Neuronal stem cell (in vitro differentiated cells): ENCODE measurements at regions not wholly inside any gene's neighbourhood (a gene's known extent, or its start where the extent isn't known, plus 50 kb on each side); places are given as distances from the start of the nearest gene placed in this dataset.

ENCODE experiments used
- DNase-seq: peaks from one replicate; pipeline ENCODE4 v3.0.0-alpha.2; 2013; ENCODE audit warnings: low spot score
- H2AFZ ChIP-seq: one replicate; pipeline ENCODE4 v1.6.1; 2013; ENCODE audit warnings: mild to moderate bottlenecking, low read length, inconsistent platforms
- H2AK5ac ChIP-seq: 2 replicates; pipeline ENCODE4 v1.6.1; 2013; ENCODE audit warnings: low read depth, mild to moderate bottlenecking, inconsistent platforms, low read length, moderate library complexity, mixed read lengths
- H2BK120ac ChIP-seq: 2 replicates; pipeline ENCODE4 v1.6.1; 2013; ENCODE audit warnings: low read depth, mild to moderate bottlenecking, inconsistent platforms, low read length, moderate library complexity, mixed read lengths
- H2BK12ac ChIP-seq: one replicate; pipeline ENCODE4 v1.6.1; 2013; ENCODE audit warnings: low read length, inconsistent platforms
- H2BK15ac ChIP-seq: 2 replicates; pipeline ENCODE4 v1.6.1; 2013; ENCODE audit warnings: mild to moderate bottlenecking, low read length, inconsistent platforms, mixed read lengths
- H2BK5ac ChIP-seq: one replicate; pipeline ENCODE4 v1.6.1; 2013; ENCODE audit warnings: inconsistent platforms, mild to moderate bottlenecking, low read length, moderate library complexity
- H3K14ac ChIP-seq: one replicate; pipeline ENCODE4 v1.6.1; 2013; ENCODE audit warnings: low read length, inconsistent platforms
- H3K18ac ChIP-seq: 2 replicates; pipeline ENCODE4 v1.6.1; 2013; ENCODE audit warnings: low read length, inconsistent platforms
- H3K23ac ChIP-seq: 2 replicates; pipeline ENCODE4 v1.6.1; 2013; ENCODE audit warnings: low read depth, mild to moderate bottlenecking, mixed read lengths, low read length, inconsistent platforms; ENCODE audit not compliant: poor library complexity
- H3K27ac ChIP-seq: replicated peaks from 3 replicates; pipeline ENCODE4 v1.5.1; 2013; ENCODE audit warnings: low read length, inconsistent platforms
- H3K27me3 ChIP-seq, 3 experiments: 2 replicates each; pipeline ENCODE4 v1.6.1; 2013; ENCODE audit warnings: low read length in 3 of 3, mild to moderate bottlenecking in 2 of 3, inconsistent platforms in 1 of 3, low read depth in 1 of 3, mixed read lengths in 1 of 3, moderate library complexity in 1 of 3; ENCODE audit not compliant: control insufficient read depth in 3 of 3, insufficient read depth in 3 of 3
- H3K36me3 ChIP-seq, 2 donors: replicated peaks in 1 of 2; 2 replicates each; pipeline ENCODE4 v1.6.1; 2013; ENCODE audit warnings: low read length in 2 of 2; ENCODE audit not compliant: control insufficient read depth in 2 of 2, insufficient read depth in 2 of 2
- H3K4ac ChIP-seq: 2 replicates; pipeline ENCODE4 v1.6.1; 2013; ENCODE audit warnings: inconsistent platforms, mild to moderate bottlenecking, low read length, moderate library complexity
- H3K4me1 ChIP-seq, 2 donors: 1 replicate in 1 of 2; 2 replicates in 1 of 2; pipeline ENCODE4 v1.6.1; 2013; ENCODE audit warnings: low read length in 2 of 2, low read depth in 1 of 2; ENCODE audit not compliant: control insufficient read depth in 2 of 2, insufficient read depth in 1 of 2
- H3K4me2 ChIP-seq: one replicate; pipeline ENCODE4 v1.6.1; 2013; ENCODE audit warnings: mild to moderate bottlenecking, low read length, inconsistent platforms; ENCODE audit not compliant: insufficient read depth, poor library complexity, severe bottlenecking
- H3K4me3 ChIP-seq, 2 donors: 2 replicates each; pipeline ENCODE4 v1.5.1; 2013; ENCODE audit warnings: low read length in 2 of 2, mild to moderate bottlenecking in 2 of 2, inconsistent platforms in 1 of 2, moderate library complexity in 1 of 2
- H3K79me1 ChIP-seq: one replicate; pipeline ENCODE4 v1.6.1; 2013; ENCODE audit warnings: low read depth, mild to moderate bottlenecking, inconsistent platforms, low read length, moderate library complexity
- H3K9ac ChIP-seq: one replicate; pipeline ENCODE4 v1.6.1; 2013; ENCODE audit warnings: mild to moderate bottlenecking, low read depth, low read length, inconsistent platforms; ENCODE audit not compliant: poor library complexity
- H3K9me3 ChIP-seq, 2 donors: replicated peaks in 1 of 2; 2 replicates each; pipeline versions ENCODE3 to v1.6.1; 2013; ENCODE audit warnings: low read length in 2 of 2, mild to moderate bottlenecking in 2 of 2, inconsistent platforms in 1 of 2, low read depth in 1 of 2, mixed read lengths in 1 of 2, moderate library complexity in 1 of 2; ENCODE audit not compliant: control insufficient read depth in 2 of 2, insufficient read depth in 1 of 2
- H4K8ac ChIP-seq: one replicate; pipeline ENCODE4 v1.6.1; 2013; ENCODE audit warnings: low read depth, mild to moderate bottlenecking, inconsistent platforms, low read length, moderate library complexity
- H4K91ac ChIP-seq: one replicate; pipeline ENCODE4 v1.6.1; 2013; ENCODE audit warnings: low read length, low read depth, mild to moderate bottlenecking, inconsistent platforms; ENCODE audit not compliant: poor library complexity
- WGBS, 2 donors: extraction: QIAGEN DNeasy Blood & Tissue Kit; methylation state at CpG; one replicate each; pipeline ENCODE4 v1.1.7; 2013; ENCODE audit warnings: missing lambda C conversion rate in 2 of 2, mixed read lengths in 1 of 2; ENCODE audit not compliant: insufficient read length in 2 of 2, insufficient replicate concordance in 1 of 2; ENCODE audit errors: extremely low coverage in 2 of 2; 5-methylcytosine and 5-hydroxymethylcytosine counted together

DNA sequence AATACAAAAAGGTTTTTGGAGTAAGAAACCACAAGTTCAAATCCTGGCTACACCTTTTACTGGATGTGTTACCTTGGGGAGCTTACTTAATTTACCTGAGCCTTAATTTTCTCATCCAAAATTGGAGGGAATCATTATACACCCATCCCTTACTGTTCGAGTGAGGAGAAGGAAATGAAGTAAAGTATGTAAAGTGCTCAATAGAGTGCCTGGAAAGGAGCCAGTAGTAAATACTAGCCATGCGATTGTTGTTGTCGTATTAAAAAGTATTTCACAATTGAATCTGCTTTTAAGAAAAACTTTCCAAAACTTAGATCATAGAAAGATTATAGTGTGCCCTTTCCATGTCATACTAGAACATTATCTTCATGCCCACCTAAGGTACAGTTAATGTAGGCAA lies 124.5 kb downstream of the ATXN3L start:
- Histone ChIP-seq H3K9ac (no peak overlapping the region), H3K27me3 (no peaks in the 10 kb centered on the region), H2BK12ac (no peak overlapping the region), H4K8ac (no peak overlapping the region), H2BK15ac (no peak overlapping the region), H4K91ac (no peak overlapping the region), H2BK5ac (no peak overlapping the region), H3K18ac (no peak overlapping the region), H3K79me1 (no peaks in the 10 kb centered on the region), H3K4ac (no peak overlapping the region), H3K9me3 (no peaks in the 10 kb centered on the region), H3K23ac (no peak overlapping the region), H2AFZ (no peak overlapping the region), H2BK120ac (no peak overlapping the region), H3K27ac (no peak overlapping the region), H3K4me2 (no peak overlapping the region), H3K14ac (no peak overlapping the region), H3K4me3 (no peak overlapping the region), H3K36me3 (no peaks in the 10 kb centered on the region), H2AK5ac (no peak overlapping the region), H3K4me1 (peaks cover 0 to 6% of the 10 kb centered on the region in 2 donors)
- WGBS, 2 donors = no CpG with 5 or more reads among the region's 3 CpGs
- no peak for DNase-seq

- Histone ChIP-seq H3K4me3 (no peak overlapping the region), H3K27ac (no peak overlapping the region), H2BK15ac (no peak overlapping the region), H2BK12ac (no peak overlapping the region), H3K4me1 (peaks cover 0 to 6% of the 10 kb centered on the region in 2 donors), H2BK5ac (no peak overlapping the region), H2AK5ac (no peak overlapping the region), H3K27me3 (no peaks in the 10 kb centered on the region), H3K4me2 (no peak overlapping the region), H3K14ac (no peak overlapping the region), H2AFZ (no peak overlapping the region), H4K8ac (no peak overlapping the region), H3K79me1 (no peaks in the 10 kb centered on the region), H3K23ac (no peak overlapping the region), H4K91ac (no peak overlapping the region), H2BK120ac (no peak overlapping the region), H3K9me3 (no peaks in the 10 kb centered on the region), H3K36me3 (no peaks in the 10 kb centered on the region), H3K18ac (no peak overlapping the region), H3K4ac (no peak overlapping the region), H3K9ac (no peak overlapping the region)
- WGBS, 2 donors = no CpG with 5 or more reads among the region's 4 CpGs
- no peak for DNase-seq
Measured at GRCh38 chrX:13194291-13195103, 125.4 kb downstream of the ATXN3L start.

GRCh38 chrX:13190051-13190450 lies 129.8 kb downstream of the ATXN3L start:
- no peak overlapping the region for H4K8ac ChIP-seq
- no peaks in the 10 kb centered on the region for H3K9me3 ChIP-seq
- no peak for DNase-seq
- H2BK15ac ChIP-seq = no peak overlapping the region
- H3K36me3 ChIP-seq = no peaks in the 10 kb centered on the region
- H3K14ac ChIP-seq = no peak overlapping the region
- H3K9ac ChIP-seq = no peak overlapping the region
- H2BK120ac ChIP-seq = no peak overlapping the region
- H3K79me1 ChIP-seq = no peaks in the 10 kb centered on the region
- no peak overlapping the region for H3K4me3 ChIP-seq
- H3K27ac ChIP-seq = no peak overlapping the region
- no CpG with 5 or more reads among the region's 3 CpGs for WGBS, 2 donors
- no peak overlapping the region for H3K4ac ChIP-seq
- no peak overlapping the region for H2AK5ac ChIP-seq
- H3K4me2 ChIP-seq = no peak overlapping the region
- H3K23ac ChIP-seq = no peak overlapping the region
- no peak overlapping the region for H3K18ac ChIP-seq
- H2BK5ac ChIP-seq = no peak overlapping the region
- no peak overlapping the region for H4K91ac ChIP-seq
- H2BK12ac ChIP-seq = no peak overlapping the region
- no peaks in the 10 kb centered on the region for H3K27me3 ChIP-seq
- no peaks in the 10 kb centered on the region for H3K4me1 ChIP-seq
- H2AFZ ChIP-seq = no peak overlapping the region

GRCh38 chrX:13189380-13189779 lies 130.5 kb downstream of the ATXN3L start:
- no peaks in the 10 kb centered on the region for H3K4me1 ChIP-seq
- no CpG with 5 or more reads among the region's 6 CpGs for WGBS, 2 donors

More at GRCh38 chrX:13189380-13189779, 130.5 kb downstream of the ATXN3L start:
- H3K14ac ChIP-seq = no peak overlapping the region
- no peak overlapping the region for H2BK12ac ChIP-seq
- H3K4me2 ChIP-seq = no peak overlapping the region
- H4K91ac ChIP-seq = no peak overlapping the region
- H2BK5ac ChIP-seq = no peak overlapping the region
- no peak overlapping the region for H3K4ac ChIP-seq
- H3K36me3 ChIP-seq = no peaks in the 10 kb centered on the region
- H3K27me3 ChIP-seq = no peaks in the 10 kb centered on the region
- no peak overlapping the region for H2BK120ac ChIP-seq
- H3K27ac ChIP-seq = no peak overlapping the region
- H3K18ac ChIP-seq = no peak overlapping the region
- H4K8ac ChIP-seq = no peak overlapping the region
- no peak overlapping the region for H3K9ac ChIP-seq
- H2BK15ac ChIP-seq = no peak overlapping the region
- no peak overlapping the region for H2AK5ac ChIP-seq
- no peak overlapping the region for H3K23ac ChIP-seq
- no peak overlapping the region for H3K4me3 ChIP-seq
- no peak overlapping the region for H2AFZ ChIP-seq
- no peaks in the 10 kb centered on the region for H3K79me1 ChIP-seq
- no peaks in the 10 kb centered on the region for H3K9me3 ChIP-seq
- no peak for DNase-seq
